Stimulated activated naive CD8-positive, alpha-beta T cell treated with anti-CD3 and anti-CD28 coated beads, Interleukin-15, amount 100 ng/mL, for 72 hours (primary cell): ENCODE measurements at regions not wholly inside any gene's neighbourhood (a gene's known extent, or its start where the extent isn't known, plus 50 kb on each side); places are given as distances from the start of the nearest gene placed in this dataset.
"Not testable (repeated sequence)": the region's sequence is repeated elsewhere in the genome, so short reads cannot be mapped to it uniquely, and the experiment has no call there.

Experiments used
- ATAC-seq: fragments of 150-1000 bp; cut with Tn5 transposase; 2 replicates; pipeline ENCODE4 v1.10.0; 2021; ENCODE audit warnings: mild to moderate bottlenecking, moderate library complexity
- DNase-seq, 2 donors: peaks; one replicate each; pipeline ENCODE4 v3.0.0; 2021 to 2022
- H3K27ac Mint-ChIP-seq, 2 donors: one replicate each; pipeline ENCODE4 v1.8.0; 2022; ENCODE audit warnings: mild to moderate bottlenecking in 2 of 2, mixed read lengths in 2 of 2, moderate library complexity in 2 of 2
- H3K27me3 Mint-ChIP-seq: one replicate; pipeline ENCODE4 v1.8.0; 2022; ENCODE audit warnings: mixed read lengths
- H3K4me1 Mint-ChIP-seq: one replicate; pipeline ENCODE4 v1.8.0; 2022; ENCODE audit warnings: mild to moderate bottlenecking, mixed read lengths
- H3K4me3 Mint-ChIP-seq, 2 donors: one replicate each; pipeline ENCODE4 v1.8.0; 2022; ENCODE audit warnings: mild to moderate bottlenecking in 2 of 2, mixed read lengths in 2 of 2, moderate library complexity in 1 of 2
- H3K9me3 Mint-ChIP-seq, 2 donors: one replicate each; pipeline ENCODE4 v1.8.0; 2022; ENCODE audit warnings: mixed read lengths in 2 of 2

DNA sequence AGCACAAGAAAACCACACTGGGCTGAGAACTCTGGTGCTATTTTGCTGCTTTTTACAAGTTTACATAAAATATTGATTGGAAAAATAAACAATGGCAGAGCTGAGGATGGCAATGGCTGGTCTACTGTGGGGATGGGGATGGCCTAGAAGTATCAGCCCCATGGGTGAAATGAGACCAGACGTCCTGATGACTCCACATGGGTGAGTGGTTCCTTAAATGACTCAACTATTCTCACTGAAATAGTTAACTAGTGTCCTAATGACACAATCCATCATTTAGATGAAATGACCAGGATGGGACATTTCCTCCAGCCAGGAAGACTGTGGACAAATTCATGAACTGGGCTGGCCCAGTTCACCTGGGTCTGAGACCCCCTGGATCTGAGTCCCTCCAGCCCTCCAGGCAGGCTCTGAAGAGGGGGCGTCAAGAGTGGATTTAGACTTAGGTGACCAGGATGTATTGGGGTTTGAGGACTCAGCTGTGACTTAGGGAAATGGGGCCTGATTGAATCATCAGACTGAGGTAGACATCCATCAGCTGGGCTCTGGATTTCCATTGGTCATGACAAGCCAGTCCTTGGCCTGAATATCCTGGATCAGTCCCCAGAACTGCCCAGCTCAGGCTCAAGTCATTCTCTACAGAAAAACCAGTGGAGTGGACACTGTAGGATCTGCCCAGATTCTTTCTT is 98.2 kb upstream of the IGLL5 start:
- no peak for ATAC-seq
- no peak overlapping the region for H3K4me3 Mint-ChIP-seq
- no peak overlapping the region for H3K27ac Mint-ChIP-seq
- no peaks in the 10 kb centered on the region for H3K27me3 Mint-ChIP-seq
- peaks cover 17% of the 10 kb centered on the region for H3K4me1 Mint-ChIP-seq
- DNase-seq = no peak
- no peaks in the 10 kb centered on the region for H3K9me3 Mint-ChIP-seq

DNA sequence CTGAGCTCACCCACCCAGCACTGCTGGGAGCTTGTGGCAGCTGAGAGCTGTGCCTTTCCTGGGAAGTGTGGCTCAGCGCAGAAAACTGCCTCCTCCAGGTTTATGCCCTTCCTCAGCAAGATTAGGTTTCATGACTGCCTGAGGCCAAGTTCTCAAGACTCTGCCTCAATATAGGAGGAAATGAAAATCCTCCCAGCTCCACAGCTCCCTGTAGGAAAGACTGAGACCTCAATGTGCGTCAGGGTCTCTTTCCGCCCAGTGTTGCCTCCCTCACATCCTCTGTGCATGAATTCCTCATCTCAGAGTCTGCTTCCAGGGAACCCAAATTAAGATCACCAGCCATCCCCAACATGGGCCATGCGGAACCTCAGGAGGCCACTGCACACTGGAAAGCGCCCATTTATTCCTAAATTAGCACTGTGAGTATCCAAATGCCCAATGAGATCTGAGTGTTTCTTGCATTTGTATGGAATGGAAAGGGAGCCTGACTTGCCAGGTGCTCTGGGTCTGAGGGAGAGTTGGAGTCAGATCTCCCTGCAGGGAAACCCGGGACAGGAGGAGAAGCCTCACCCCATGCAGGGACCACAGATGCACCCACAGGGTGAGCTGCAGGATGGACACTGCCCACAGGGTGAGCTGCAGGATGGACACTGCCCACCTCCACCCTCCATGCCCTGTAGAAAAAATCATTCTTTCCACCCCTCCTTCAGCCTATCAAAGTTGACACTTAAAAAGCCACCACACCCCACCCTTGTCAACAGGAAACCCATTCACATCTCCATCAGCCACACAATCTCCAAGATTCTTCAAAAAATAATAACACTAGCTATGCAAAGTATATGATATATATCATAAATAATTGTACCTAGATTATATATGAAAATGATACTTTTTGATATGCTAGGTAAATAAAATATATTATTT is 97.4 kb upstream of the IGLL5 start:
- DNase-seq (no peak), ATAC-seq (no peak)
- peaks cover 17% of the 10 kb centered on the region for H3K4me1 Mint-ChIP-seq
- no peak overlapping the region for H3K27ac Mint-ChIP-seq
- H3K4me3 Mint-ChIP-seq = no peak overlapping the region
- H3K9me3 Mint-ChIP-seq = no peaks in the 10 kb centered on the region
- no peaks in the 10 kb centered on the region for H3K27me3 Mint-ChIP-seq

DNA sequence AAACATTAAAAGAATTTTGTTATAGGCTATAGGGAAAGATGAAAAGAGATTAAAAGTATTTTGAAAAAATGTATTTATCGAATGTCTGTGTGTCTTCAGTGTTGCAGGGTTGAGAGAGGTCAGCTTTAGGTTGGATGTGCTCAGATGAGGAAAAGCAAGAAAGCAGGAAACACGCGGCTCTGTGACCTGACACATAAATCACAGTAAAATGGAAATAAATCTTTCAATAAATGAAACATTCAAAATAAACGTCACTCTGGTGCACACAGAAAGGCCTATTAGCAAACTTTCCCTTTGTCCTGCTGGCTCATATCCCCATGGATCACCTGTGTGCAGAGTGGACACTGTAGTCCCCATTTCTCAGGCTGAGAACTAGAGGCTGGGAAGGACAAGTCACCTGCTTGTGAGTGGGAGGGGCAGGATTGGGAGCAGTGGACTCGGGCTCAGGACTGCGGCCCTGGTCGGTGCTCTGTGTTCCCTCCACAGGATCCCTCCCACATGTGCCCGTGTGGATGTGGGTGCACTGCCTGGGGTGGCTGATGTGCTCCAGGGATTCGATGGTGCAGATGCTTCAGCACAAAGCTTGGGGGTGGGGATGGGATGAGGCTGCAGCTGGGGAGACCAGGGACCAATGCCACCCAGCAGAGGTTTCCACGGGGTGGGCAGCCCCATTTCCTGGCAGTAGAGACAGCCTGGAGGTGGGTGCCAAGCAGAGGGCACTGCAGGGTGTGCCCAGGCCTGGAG is 96.0 kb upstream of the IGLL5 start:
- H3K4me3 Mint-ChIP-seq = no peak overlapping the region
- H3K9me3 Mint-ChIP-seq = no peaks in the 10 kb centered on the region
- ATAC-seq = no peak
- H3K27me3 Mint-ChIP-seq = no peaks in the 10 kb centered on the region
- no peak for DNase-seq
- peaks cover 17% of the 10 kb centered on the region for H3K4me1 Mint-ChIP-seq
- H3K27ac Mint-ChIP-seq = no peak overlapping the region

DNA sequence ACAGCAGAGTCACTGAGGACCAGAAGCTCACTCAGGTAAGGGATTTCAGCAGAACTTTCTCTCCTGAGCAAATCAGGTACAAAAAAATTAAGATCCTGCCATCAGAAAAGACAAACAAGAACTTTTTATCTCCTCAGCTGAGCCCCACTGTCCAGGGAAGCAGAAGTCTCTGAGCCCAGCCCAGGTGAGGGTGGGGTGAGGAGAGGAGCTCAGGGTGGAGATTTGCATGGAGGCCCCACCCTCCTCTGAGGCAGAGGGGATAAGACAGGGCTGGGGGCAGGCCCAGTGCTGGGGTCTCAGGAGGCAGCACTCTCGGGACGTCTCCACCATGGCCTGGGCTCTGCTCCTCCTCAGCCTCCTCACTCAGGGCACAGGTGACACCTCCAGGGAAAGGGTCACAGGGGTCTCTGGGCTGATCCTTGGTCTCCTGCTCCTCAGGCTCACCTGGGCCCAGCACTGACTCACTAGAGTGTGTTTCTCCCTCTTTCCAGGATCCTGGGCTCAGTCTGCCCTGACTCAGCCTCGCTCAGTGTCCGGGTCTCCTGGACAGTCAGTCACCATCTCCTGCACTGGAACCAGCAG is 95.3 kb upstream of the IGLL5 start:
- peaks cover 17% of the 10 kb centered on the region for H3K4me1 Mint-ChIP-seq

DNA sequence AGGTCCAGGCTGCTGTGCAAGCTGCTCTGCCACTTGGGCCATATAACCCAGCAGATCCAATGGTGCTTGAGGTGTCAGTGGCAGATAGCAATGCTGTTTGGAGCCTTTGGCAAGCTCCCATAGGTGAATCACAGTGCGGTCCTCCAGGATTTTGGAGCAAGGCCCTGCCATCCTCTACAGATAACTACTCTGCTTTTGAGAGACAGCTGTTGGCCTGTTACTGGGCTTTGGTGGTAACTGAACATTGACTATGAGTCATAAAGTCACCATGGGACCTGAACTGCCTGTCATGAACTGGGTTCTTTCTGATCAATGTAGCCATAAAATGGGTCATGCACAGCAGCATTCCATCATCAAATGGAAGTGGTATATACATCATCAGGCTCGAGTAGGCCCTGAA is 92.0 kb upstream of the IGLL5 start:
- DNase-seq, ATAC-seq, H3K9me3 Mint-ChIP-seq, H3K4me3 Mint-ChIP-seq, H3K27me3 Mint-ChIP-seq, H3K27ac Mint-ChIP-seq, H3K4me1 Mint-ChIP-seq: not testable (repeated sequence)

More for the DNA sequence above, 95.3 kb upstream of the IGLL5 start:
- peak overlapping the region in 1 of 2 donors; percentile 63 for H3K27ac Mint-ChIP-seq
- H3K4me3 Mint-ChIP-seq, H3K9me3 Mint-ChIP-seq, ATAC-seq, DNase-seq, H3K27me3 Mint-ChIP-seq: not testable (repeated sequence)

DNA sequence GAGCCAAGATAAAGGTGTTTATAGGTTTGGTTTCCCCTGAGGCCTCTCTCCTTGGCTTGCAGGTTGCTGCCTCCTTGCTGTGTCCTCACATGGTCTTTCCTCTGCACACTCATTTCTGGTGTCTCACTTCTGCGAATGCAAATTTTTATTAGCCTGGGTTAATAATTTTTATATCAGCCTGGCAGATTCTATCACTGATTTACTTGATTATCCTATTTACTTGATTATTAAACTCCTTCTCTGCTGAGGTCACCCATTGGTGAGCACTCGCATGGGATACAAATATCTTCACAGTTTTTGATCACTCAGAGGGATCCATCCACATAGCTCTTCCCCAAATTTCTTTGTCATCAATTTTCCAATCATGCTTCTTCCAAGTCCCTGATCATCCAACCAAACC is 90.9 kb upstream of the IGLL5 start:
- H3K4me3 Mint-ChIP-seq = no peak overlapping the region
- ATAC-seq (no peak), DNase-seq (no peak)
- H3K4me1 Mint-ChIP-seq = no peaks in the 10 kb centered on the region
- H3K27me3 Mint-ChIP-seq = no peaks in the 10 kb centered on the region
- H3K9me3 Mint-ChIP-seq = no peaks in the 10 kb centered on the region
- H3K27ac Mint-ChIP-seq = no peak overlapping the region

DNA sequence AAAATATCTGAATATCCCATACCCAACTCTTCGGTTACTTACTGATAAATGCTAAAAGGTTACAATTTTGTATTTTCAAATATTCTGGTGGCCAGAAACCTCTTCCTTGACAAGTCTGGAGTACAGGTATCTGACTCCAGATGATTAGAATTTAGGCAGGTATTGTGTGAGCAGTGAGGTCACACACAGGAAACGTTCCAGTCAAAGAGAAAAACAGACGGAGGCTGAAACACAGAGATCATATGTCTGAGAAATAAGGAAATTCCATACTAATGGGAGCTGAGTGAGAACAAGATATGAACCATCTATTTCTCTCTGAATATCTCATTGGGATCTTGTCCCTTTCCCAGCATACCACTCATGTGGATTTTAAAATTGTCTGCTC is 89.4 kb upstream of the IGLL5 start:
- no peaks in the 10 kb centered on the region for H3K9me3 Mint-ChIP-seq
- ATAC-seq = no peak
- H3K27ac Mint-ChIP-seq = no peak overlapping the region
- peaks cover 13% of the 10 kb centered on the region for H3K4me1 Mint-ChIP-seq
- H3K4me3 Mint-ChIP-seq = no peak overlapping the region
- H3K27me3 Mint-ChIP-seq = no peaks in the 10 kb centered on the region
- no peak for DNase-seq

DNA sequence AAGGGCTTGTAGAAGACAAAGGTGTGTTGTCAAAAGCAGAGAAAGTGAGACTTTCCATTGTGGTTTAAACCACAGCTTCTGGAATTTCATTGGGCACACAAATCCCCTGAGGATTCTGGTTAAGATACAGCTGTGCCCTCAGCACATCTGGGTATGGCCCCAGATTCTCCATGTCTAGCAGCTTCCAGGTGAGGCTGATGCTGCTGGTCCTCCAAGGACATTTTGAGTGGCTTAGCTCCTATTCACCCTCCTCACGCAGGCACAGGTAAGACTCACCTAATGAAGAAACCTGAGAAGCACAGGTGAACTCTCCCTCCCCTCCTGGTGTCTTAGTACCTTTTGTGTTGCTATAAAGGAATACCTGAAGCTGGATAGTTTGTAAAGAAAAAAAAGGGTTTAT is 88.9 kb upstream of the IGLL5 start:
- Mint-ChIP-seq H3K4me1 (peaks cover 17% of the 10 kb centered on the region), H3K9me3 (no peaks in the 10 kb centered on the region), H3K27ac (no peak overlapping the region), H3K27me3 (no peaks in the 10 kb centered on the region), H3K4me3 (no peak overlapping the region)
- ATAC-seq (no peak), DNase-seq (no peak)

DNA sequence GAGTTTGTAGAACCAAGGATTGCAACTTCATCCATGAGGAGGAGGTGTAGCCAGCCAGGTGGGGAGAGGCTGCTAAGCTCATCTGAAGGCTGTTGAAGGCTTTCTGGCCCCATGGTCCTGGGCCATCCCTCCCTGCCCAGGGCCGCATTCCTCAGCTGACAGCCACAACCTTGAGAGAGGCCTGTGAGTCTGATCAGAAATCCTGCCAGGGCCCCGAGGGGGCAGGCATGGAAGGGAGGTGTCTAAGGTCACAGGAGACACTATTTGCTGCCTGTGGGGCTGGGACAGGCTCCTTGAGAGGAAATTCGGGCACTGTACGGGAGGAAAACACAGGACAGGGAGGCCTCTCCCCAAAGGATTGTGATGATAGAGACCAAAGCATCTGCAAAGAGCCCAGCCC is 88.1 kb upstream of the IGLL5 start:
- DNase-seq = no peak
- H3K9me3 Mint-ChIP-seq = no peaks in the 10 kb centered on the region
- peaks cover 17% of the 10 kb centered on the region for H3K4me1 Mint-ChIP-seq
- H3K27me3 Mint-ChIP-seq = no peaks in the 10 kb centered on the region
- H3K27ac Mint-ChIP-seq = no peak overlapping the region
- H3K4me3 Mint-ChIP-seq = no peak overlapping the region
- ATAC-seq = no peak

DNA sequence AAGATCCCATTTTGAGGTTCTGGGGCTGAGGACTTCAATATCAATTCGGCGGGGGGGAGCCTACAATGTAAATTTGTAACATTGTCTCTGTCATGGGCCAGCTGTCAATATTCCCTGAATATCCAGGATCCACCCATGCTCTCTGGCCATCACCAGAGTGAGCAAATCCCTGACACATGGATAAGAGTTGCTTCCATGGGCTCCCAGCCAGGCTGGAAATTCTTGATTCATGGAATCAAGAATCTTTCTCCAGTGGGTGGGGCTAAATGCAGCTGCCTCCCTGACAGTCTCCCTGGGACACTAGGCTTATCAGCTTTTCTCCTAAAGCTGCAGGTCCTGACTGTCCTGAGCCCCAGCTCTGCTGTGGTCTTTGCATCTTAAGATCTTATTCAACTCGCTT is 86.9 kb upstream of the IGLL5 start:
- H3K27ac Mint-ChIP-seq = no peak overlapping the region
- DNase-seq (no peak), ATAC-seq (no peak)
- H3K9me3 Mint-ChIP-seq = no peaks in the 10 kb centered on the region
- no peaks in the 10 kb centered on the region for H3K27me3 Mint-ChIP-seq
- H3K4me1 Mint-ChIP-seq = peaks cover 25% of the 10 kb centered on the region
- H3K4me3 Mint-ChIP-seq = no peak overlapping the region

DNA sequence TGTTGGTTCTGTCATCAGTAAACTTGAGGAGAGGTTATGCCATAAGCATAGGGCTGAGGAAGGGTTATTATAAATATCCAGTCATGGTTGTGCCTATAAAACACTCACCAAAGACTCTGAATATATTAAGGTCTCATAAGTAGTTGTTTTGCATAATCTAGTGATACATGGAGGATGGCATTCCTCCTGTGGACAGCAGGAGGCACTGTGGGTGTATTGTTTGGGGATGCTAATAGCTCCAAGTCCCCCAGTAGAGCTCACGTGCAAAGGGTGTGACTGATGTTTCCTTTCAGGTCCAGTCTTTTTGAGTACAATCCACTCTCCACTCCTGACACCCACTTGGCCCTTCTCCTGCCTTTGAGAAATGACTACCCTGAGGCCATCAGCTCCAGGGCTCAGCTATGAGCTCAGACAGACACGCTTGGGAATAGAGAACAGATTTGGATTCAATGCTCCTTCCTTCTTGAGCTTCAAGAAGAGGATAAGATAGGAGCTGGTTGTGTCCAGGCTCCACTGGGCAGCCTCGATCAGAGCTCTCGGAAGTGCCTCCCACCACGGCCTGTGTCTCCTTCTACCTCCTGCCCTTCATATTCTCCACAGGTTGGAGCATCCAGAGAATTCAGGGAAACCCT is 85.2 kb upstream of the IGLL5 start:
- ATAC-seq = peak; percentile 39
- DNase-seq = peak; percentile 29 to 38
- Mint-ChIP-seq H3K4me1 (peaks cover 25% of the 10 kb centered on the region), H3K4me3 (no peak overlapping the region), H3K27ac (no peak overlapping the region), H3K9me3 (no peaks in the 10 kb centered on the region), H3K27me3 (no peaks in the 10 kb centered on the region)

DNA sequence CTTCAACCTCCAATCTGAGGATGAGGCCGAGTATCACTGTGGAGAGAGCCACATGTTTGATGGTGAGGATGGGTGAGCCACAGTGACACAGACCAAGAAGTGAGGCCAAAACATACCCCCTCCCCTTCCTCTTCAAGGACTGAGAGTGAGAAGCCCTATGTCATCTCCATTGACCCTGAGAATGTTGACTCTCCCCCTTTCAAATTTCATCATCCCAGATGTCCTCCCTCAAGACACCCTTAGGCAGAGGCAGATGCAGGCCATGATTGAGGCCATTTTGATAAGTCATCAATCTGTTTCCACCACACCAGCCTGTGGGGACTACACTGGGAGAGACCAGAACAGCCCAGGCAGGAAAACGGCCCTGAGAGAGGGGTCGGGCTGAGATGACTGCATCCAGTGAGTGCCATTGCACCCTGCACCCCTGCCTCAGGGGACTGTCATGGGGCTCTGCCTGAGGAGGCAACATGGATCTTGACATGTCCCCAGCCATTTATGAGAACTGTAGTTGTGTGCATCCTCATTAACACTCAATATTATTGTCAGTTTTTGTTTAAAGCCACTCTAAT is 84.2 kb upstream of the IGLL5 start:
- no peak overlapping the region for H3K4me3 Mint-ChIP-seq
- H3K27me3 Mint-ChIP-seq = no peaks in the 10 kb centered on the region
- H3K27ac Mint-ChIP-seq = peak overlapping the region in 1 of 2 donors; percentile 23
- H3K4me1 Mint-ChIP-seq = peaks cover 25% of the 10 kb centered on the region
- no peak for DNase-seq
- ATAC-seq = no peak
- no peaks in the 10 kb centered on the region for H3K9me3 Mint-ChIP-seq

DNA sequence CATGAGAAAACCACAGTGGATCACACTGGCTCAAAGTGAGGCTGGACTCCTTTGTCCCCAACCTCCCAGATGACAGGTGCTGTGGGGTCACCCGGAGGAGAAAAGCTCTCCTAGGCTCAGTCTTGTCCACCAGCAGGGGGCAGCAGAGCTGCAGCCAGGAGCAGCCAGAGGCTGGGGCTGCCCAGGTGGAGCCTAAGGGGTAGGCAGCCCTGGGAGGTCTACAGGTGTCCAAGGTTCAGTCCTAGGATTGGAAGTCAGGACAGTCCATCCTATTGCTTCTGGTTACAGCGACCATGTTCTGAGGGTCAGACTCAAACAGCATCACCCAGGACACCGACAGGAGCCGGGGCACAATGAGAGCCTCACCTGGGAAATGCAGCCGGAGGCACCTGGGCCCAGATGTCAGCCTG is 77.6 kb upstream of the IGLL5 start:
- ATAC-seq = peak; percentile 84
- DNase-seq = peak in 1 of 2 donors; percentile 56
- Mint-ChIP-seq H3K9me3 (no peaks in the 10 kb centered on the region), H3K27me3 (no peaks in the 10 kb centered on the region), H3K4me3 (no peak overlapping the region), H3K4me1 (peaks cover 19% of the 10 kb centered on the region), H3K27ac (no peak overlapping the region)

DNA sequence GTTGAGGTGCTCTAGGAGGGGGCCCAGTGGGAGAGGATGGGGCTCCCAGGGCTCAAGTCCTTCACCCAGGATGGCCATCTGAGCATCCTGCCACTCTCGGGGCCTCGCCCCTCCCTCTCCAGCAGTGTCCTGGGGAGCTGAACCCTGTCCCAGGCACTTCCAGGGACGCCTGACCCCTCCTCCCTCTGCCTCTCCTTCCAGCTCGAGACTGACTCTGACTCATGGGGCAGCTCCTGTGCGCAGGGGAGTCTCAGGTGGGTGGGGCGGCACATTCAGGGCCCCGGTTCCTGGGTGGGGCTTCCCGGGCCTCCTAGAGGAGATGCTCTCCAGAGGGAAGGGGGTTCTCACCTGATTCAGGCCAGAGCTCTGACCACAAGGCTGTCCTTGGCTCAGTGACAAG is 77.1 kb upstream of the IGLL5 start:
- no peak for ATAC-seq
- no peaks in the 10 kb centered on the region for H3K9me3 Mint-ChIP-seq

More for the DNA sequence above, 77.1 kb upstream of the IGLL5 start:
- no peak for DNase-seq
- peaks cover 20% of the 10 kb centered on the region for H3K4me1 Mint-ChIP-seq
- no peaks in the 10 kb centered on the region for H3K27me3 Mint-ChIP-seq
- no peak overlapping the region for H3K4me3 Mint-ChIP-seq
- H3K27ac Mint-ChIP-seq = no peak overlapping the region
